HG03342 (cell line): ENCODE measurements at regions not wholly inside any gene's neighbourhood (a gene's known extent, or its start where the extent isn't known, plus 50 kb on each side); places are given as distances from the start of the nearest gene placed in this dataset.

Experiments used
- ATAC-seq: cut with Tn5 transposase; IDR thresholded peaks from one replicate; pipeline ENCODE4 v1.9.1; 2021; ENCODE audit warnings: mild to moderate bottlenecking, moderate library complexity; ENCODE audit not compliant: unreplicated experiment

GRCh38 chr10:116792817-116793216, 50.5 kb upstream of the HSPA12A start:
- no peak for ATAC-seq

GRCh38 chr10:116796469-116796868, 52.8 kb upstream of the ENO4 start:
- ATAC-seq = no peak

GRCh38 chr10:116796910-116797513, 52.3 kb upstream of the ENO4 start:
- ATAC-seq = peak; percentile 83

GRCh38 chr10:116798859-116799258, 50.4 kb upstream of the ENO4 start:
- ATAC-seq = no peak
